Left lung (tissue), 4 donors: ENCODE measurements at regions not wholly inside any gene's neighbourhood (a gene's known extent, or its start where the extent isn't known, plus 50 kb on each side); places are given as distances from the start of the nearest gene placed in this dataset.

Experiments used
- ATAC-seq: fragments of 200-7000 bp; cut with Tn5 transposase; one replicate; pipeline ENCODE4 v1.9.1; 2020; ENCODE audit warnings: moderate library complexity
- DNase-seq, 4 donors: peaks; one replicate each; pipeline ENCODE4 v3.0.0-alpha.2; 2013 to 2020
- H3K27ac ChIP-seq, 2 donors: fragments of 200-600 bp; sonication (generic) in 1 of 2; one replicate each; pipeline versions ENCODE4 v1.5.0 to v1.8.0; 2020 to 2021
- H3K27me3 ChIP-seq, 2 donors: fragments of 200-600 bp; sonication (generic) in 1 of 2; one replicate each; pipeline versions ENCODE4 v1.5.0 to v1.8.0; 2020 to 2021
- H3K36me3 ChIP-seq, 2 donors: fragments of 200-600 bp; sonication (generic) in 1 of 2; one replicate each; pipeline versions ENCODE4 v1.5.0 to v1.8.0; 2020 to 2021
- H3K4me1 ChIP-seq, 2 donors: fragments of 200-600 bp; one replicate each; pipeline ENCODE4 v1.8.0; 2021
- H3K4me3 ChIP-seq, 2 donors: fragments of 200-600 bp; sonication (generic) in 1 of 2; one replicate each; pipeline versions ENCODE4 v1.5.0 to v1.8.0; 2020 to 2021; ENCODE audit warnings: mild to moderate bottlenecking in 1 of 2
- H3K9me3 ChIP-seq, 2 donors: fragments of 200-600 bp; sonication (generic) in 1 of 2; one replicate each; pipeline versions ENCODE4 v1.5.0 to v1.8.0; 2020 to 2021
- CTCF ChIP-seq, 2 donors: fragments of 200-600 bp; sonication (generic) in 1 of 2; IDR thresholded peaks; one replicate each; pipeline versions ENCODE4 v1.5.0 to v1.8.0; 2021; ENCODE audit warnings: antibody characterized with exemption in 2 of 2
- intact Hi-C, 2 donors: fragments of 100-400 bp; cut with DNase I; formaldehyde crosslinking; loops; one replicate each; pipeline versions ENCODE4 v1.11.2 to v1.14.2; 2022
- donor health status: DM: no; HTN: yes; CAD: no.
- donor health status: DM: no; HTN: no; CAD: no.

- no peak for ATAC-seq
- no peak for TF ChIP-seq CTCF (IDR thresholded peaks at IDR 0.05)
- Histone ChIP-seq H3K27ac (no peak overlapping the region), H3K36me3 (no peaks in the 10 kb centered on the region), H3K9me3 (no peaks in the 10 kb centered on the region), H3K27me3 (no peaks in the 10 kb centered on the region), H3K4me1 (no peaks in the 10 kb centered on the region), H3K4me3 (no peak overlapping the region)
- intact Hi-C loops, result no loop called here
- DNase-seq, result no peak
Measured at GRCh38 chr7:52119537-52119936, 802.9 kb upstream of the COBL start.

- Histone ChIP-seq H3K4me1 (no peaks in the 10 kb centered on the region), H3K36me3 (no peaks in the 10 kb centered on the region), H3K4me3 (no peak overlapping the region), H3K27me3 (no peaks in the 10 kb centered on the region), H3K27ac (no peak overlapping the region), H3K9me3 (no peaks in the 10 kb centered on the region)
- ATAC-seq, result no peak
- no peak for DNase-seq
- no peak for TF ChIP-seq CTCF (IDR thresholded peaks at IDR 0.05)
- intact Hi-C loops, result no loop called here
Measured at GRCh38 chr7:52114509-52114908, 797.9 kb upstream of the COBL start.

- H3K27ac ChIP-seq, result no peak overlapping the region
- no peaks in the 10 kb centered on the region for H3K27me3 ChIP-seq
- no peak overlapping the region for H3K4me3 ChIP-seq
- TF ChIP-seq CTCF (IDR thresholded peaks at IDR 0.05), result no peak
- intact Hi-C loops, result no loop called here
- H3K9me3 ChIP-seq, result no peaks in the 10 kb centered on the region
- ATAC-seq (no peak), DNase-seq (no peak)
- H3K36me3 ChIP-seq, result no peaks in the 10 kb centered on the region
- no peaks in the 10 kb centered on the region for H3K4me1 ChIP-seq
Measured at GRCh38 chr7:52114056-52114455, 797.4 kb upstream of the COBL start.

GRCh38 chr7:52107355-52107754 lies 790.7 kb upstream of the COBL start:
- TF ChIP-seq CTCF (IDR thresholded peaks at IDR 0.05), result no peak
- no peak for DNase-seq

GRCh38 chr7:52095861-52096260 lies 779.3 kb upstream of the COBL start:
- no peak for ATAC-seq
- DNase-seq, result no peak
- Histone ChIP-seq H3K27ac (no peak overlapping the region), H3K4me1 (no peaks in the 10 kb centered on the region), H3K9me3 (peaks cover 0 to 11% of the 10 kb centered on the region in 2 donors), H3K4me3 (no peak overlapping the region), H3K27me3 (no peaks in the 10 kb centered on the region), H3K36me3 (no peaks in the 10 kb centered on the region)
- intact Hi-C loops, result no loop called here
- no peak for TF ChIP-seq CTCF (IDR thresholded peaks at IDR 0.05)

More at GRCh38 chr7:52107355-52107754, 790.7 kb upstream of the COBL start:
- no peak for ATAC-seq
- Histone ChIP-seq H3K4me1 (no peaks in the 10 kb centered on the region), H3K27ac (no peak overlapping the region), H3K9me3 (peaks cover 0 to 4% of the 10 kb centered on the region in 2 donors), H3K36me3 (no peaks in the 10 kb centered on the region), H3K4me3 (no peak overlapping the region), H3K27me3 (no peaks in the 10 kb centered on the region)
- intact Hi-C loops, result no loop called here
